ENCODE measurements at regions not wholly inside any gene's neighbourhood (a gene's known extent, or its start where the extent isn't known, plus 50 kb on each side); places are given as distances from the start of the nearest gene placed in this dataset.

- in situ Hi-C loops (cut with HindIII; ENCODE audit: low pct_unique_long_range_greater_than_20kb, low sequenced_read_pairs): no loop called here
These were observed 56.3 kb downstream of the SLC24A2 start for GRCh38 chr9:19732441-19732951.

DNA sequence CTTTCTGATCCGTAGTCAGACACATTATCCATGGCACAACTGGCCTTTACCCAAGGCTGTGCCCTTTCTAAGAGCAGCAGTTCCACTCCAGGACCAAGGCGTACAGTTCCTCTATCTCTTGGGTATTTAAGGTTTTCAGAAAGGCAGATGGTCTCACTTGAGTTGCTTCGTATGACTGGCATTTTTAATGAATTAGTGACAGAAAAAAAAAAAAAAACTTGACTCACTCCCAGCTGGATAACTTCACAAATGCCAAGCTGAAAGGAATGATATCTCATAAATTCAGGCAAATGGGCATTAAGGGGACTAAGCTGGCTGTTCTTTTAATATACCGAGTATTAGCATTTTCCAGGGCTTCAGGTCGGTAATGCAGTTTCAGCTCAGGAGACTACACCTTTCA, 60.7 kb downstream of the SLC24A2 start:
- no peak for DNase-seq (ENCODE audit: low read depth, low spot score)
- in situ Hi-C loops (cut with HindIII; ENCODE audit: low pct_unique_long_range_greater_than_20kb, low sequenced_read_pairs): no loop called here

More at GRCh38 chr9:19732441-19732951, 56.3 kb downstream of the SLC24A2 start:
- DNase-seq (ENCODE audit: low read depth, low spot score): no peak

DNA sequence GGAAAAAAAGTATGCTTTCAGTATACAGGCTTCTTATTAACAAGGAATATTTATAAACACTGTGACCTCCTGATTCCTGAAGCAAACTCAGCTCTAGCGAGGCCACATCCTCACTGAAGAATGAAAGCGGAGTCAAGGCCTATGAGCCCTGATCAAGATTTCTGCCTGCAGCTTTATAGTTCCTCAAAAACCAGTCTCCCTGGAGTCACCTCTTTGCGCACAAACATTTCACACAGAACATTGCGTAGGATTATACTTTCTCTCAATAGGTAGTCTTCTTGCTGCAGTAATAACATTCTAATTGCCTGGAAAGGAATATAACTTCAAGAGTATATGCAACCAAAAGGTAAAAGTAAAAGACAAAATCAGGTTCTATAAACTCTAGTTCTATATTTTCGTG, 62.9 kb downstream of the SLC24A2 start:
- in situ Hi-C loops (cut with HindIII; ENCODE audit: low pct_unique_long_range_greater_than_20kb, low sequenced_read_pairs): no loop called here
- DNase-seq (ENCODE audit: low read depth, low spot score): no peak

GRCh38 chr9:19720377-19720776, 68.5 kb downstream of the SLC24A2 start:
- in situ Hi-C loops (cut with HindIII; ENCODE audit: low pct_unique_long_range_greater_than_20kb, low sequenced_read_pairs): no loop called here
- DNase-seq (ENCODE audit: low read depth, low spot score): peak; percentile 14

DNA sequence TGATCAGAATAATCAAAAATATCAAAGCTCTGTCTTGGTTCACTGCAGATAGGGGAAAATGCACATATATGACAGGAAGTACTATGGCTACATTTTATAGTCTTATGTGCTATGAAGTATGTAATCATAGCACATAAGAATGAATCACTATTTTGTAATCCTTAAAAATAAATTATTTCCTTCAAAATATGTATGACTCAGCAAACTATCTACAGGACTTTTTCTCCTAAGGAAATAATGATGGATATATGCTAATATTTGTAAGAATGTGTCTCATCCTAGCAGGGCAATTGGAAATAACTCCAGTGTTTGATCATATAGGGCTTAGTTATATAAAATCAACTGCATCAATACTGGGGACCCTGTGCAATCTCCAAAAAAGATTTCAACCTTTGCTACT, 85.1 kb downstream of the SLC24A2 start:
- no peak for DNase-seq (ENCODE audit: low read depth, low spot score)
- in situ Hi-C loops (cut with HindIII; ENCODE audit: low pct_unique_long_range_greater_than_20kb, low sequenced_read_pairs): no loop called here

- peak; percentile 19 for DNase-seq (ENCODE audit: low read depth, low spot score)
- in situ Hi-C loops (cut with HindIII; ENCODE audit: low pct_unique_long_range_greater_than_20kb, low sequenced_read_pairs): no loop called here
These were observed 86.8 kb downstream of the SLC24A2 start for GRCh38 chr9:19701991-19702390.

- in situ Hi-C loops (cut with HindIII; ENCODE audit: low pct_unique_long_range_greater_than_20kb, low sequenced_read_pairs): no loop called here
- no peak for DNase-seq (ENCODE audit: low read depth, low spot score)
These were observed 87.6 kb downstream of the SLC24A2 start for GRCh38 chr9:19701274-19701673.

GRCh38 chr9:19700699-19701098, 88.1 kb downstream of the SLC24A2 start:
- in situ Hi-C loops (cut with HindIII; ENCODE audit: low pct_unique_long_range_greater_than_20kb, low sequenced_read_pairs): no loop called here
- DNase-seq (ENCODE audit: low read depth, low spot score): no peak

DNA sequence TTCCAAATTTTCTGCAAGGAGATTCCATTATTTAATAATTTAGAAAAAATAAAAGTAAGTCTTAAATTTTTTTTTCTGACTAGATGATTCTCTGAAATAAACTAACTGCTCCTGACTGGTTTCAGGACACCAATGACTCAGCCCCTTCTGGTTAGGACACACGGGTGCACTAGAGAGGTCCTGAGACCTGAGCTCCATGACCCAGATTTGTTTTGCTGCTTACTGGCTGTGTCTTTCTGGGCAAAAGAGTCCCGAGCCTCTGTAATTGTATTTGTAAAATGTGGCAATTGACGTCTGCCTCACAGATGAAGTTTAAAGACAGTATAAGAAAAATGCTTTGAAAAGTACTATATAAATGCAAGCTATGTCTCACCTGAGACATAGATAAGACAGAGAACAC, 89.1 kb downstream of the SLC24A2 start:
- in situ Hi-C loops (cut with HindIII; ENCODE audit: low pct_unique_long_range_greater_than_20kb, low sequenced_read_pairs): no loop called here
- no peak for DNase-seq (ENCODE audit: low read depth, low spot score)

GRCh38 chr9:19698960-19699359, 89.9 kb downstream of the SLC24A2 start:
- in situ Hi-C loops (cut with HindIII; ENCODE audit: low pct_unique_long_range_greater_than_20kb, low sequenced_read_pairs): no loop called here
- no peak for DNase-seq (ENCODE audit: low read depth, low spot score)

- in situ Hi-C loops (cut with HindIII; ENCODE audit: low pct_unique_long_range_greater_than_20kb, low sequenced_read_pairs): no loop called here
- no peak for DNase-seq (ENCODE audit: low read depth, low spot score)
These were observed 94.2 kb downstream of the SLC24A2 start for GRCh38 chr9:19694601-19695000.

- DNase-seq (ENCODE audit: low read depth, low spot score): no peak
- in situ Hi-C loops (cut with HindIII; ENCODE audit: low pct_unique_long_range_greater_than_20kb, low sequenced_read_pairs): no loop called here
These were observed 98.7 kb downstream of the SLC24A2 start for GRCh38 chr9:19690128-19690527.

DNA sequence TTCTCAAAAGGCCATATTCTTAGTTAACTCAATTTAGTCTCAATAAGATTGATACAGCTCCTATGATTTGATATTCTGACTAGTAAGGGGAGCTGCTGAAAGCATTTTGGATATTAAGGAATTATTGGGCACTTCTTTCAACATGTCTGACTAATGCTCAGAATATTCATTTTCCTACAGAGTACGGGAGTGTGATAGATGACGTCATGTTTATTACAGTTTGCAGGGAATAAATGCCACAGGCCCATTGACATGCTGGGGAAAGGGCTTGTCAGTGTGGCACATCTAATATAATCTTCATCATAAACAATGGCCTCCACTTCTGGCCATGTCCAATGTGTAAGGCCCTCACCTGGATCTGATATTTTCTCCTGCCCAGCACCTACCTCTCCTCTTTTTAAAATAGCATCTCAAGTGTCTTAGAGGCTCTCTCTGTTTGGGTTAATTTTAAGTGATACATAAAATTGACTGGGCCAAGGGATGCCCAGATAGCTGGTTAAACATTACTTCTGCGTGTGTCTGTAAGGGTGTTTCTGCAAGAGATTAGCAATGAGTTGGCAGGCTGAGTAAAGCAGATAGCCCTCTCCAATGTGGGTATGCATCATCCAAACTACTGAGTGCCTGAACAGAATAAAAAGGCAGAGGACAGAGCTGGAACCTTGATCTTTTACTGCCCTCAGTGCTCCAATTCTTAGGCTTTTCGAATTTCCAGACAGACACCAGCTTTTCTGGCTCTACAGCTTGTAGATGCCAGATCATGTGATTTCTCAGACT, 99.3 kb downstream of the SLC24A2 start:
- no peak for DNase-seq (ENCODE audit: low read depth, low spot score)
- in situ Hi-C loops (cut with HindIII; ENCODE audit: low pct_unique_long_range_greater_than_20kb, low sequenced_read_pairs): no loop called here

DNA sequence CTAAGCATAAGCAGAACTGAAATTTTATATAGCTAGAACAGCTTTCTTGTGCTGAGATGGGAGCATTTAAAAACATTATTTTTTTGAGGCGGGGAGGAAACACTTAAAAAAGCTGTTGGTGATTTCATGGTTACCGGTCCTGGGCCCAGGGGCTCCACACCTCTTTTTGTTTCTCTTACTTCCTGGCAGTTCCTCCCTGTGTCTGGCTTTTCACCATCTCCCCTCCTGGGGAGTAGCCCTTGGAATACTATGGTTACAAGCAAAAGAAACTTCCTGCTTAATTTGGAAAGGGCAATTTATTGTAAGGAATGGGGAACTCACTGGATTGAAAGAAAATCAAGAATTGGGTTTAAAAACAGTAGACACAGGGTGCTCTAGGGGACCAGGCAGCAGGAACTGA, 105.1 kb downstream of the SLC24A2 start:
- in situ Hi-C loops (cut with HindIII; ENCODE audit: low pct_unique_long_range_greater_than_20kb, low sequenced_read_pairs): no loop called here
- no peak for DNase-seq (ENCODE audit: low read depth, low spot score)

- in situ Hi-C loops (cut with HindIII; ENCODE audit: low pct_unique_long_range_greater_than_20kb, low sequenced_read_pairs): no loop called here
- no peak for DNase-seq (ENCODE audit: low read depth, low spot score)
These were observed 106.4 kb downstream of the SLC24A2 start for GRCh38 chr9:19682397-19682796.

GRCh38 chr9:19681846-19682245, 107.0 kb downstream of the SLC24A2 start:
- DNase-seq (ENCODE audit: low read depth, low spot score): no peak
- in situ Hi-C loops (cut with HindIII; ENCODE audit: low pct_unique_long_range_greater_than_20kb, low sequenced_read_pairs): no loop called here

- no peak for DNase-seq (ENCODE audit: low read depth, low spot score)
- in situ Hi-C loops (cut with HindIII; ENCODE audit: low pct_unique_long_range_greater_than_20kb, low sequenced_read_pairs): no loop called here
These were observed 110.9 kb downstream of the SLC24A2 start for GRCh38 chr9:19677924-19678323.

- in situ Hi-C loops (cut with HindIII; ENCODE audit: low pct_unique_long_range_greater_than_20kb, low sequenced_read_pairs): no loop called here
- no peak for DNase-seq (ENCODE audit: low read depth, low spot score)
These were observed 113.3 kb downstream of the SLC24A2 start for GRCh38 chr9:19675492-19675891.

GRCh38 chr9:19666575-19666974, 122.3 kb downstream of the SLC24A2 start:
- DNase-seq (ENCODE audit: low read depth, low spot score): no peak
- in situ Hi-C loops (cut with HindIII; ENCODE audit: low pct_unique_long_range_greater_than_20kb, low sequenced_read_pairs): no loop called here

Data from SK-MEL-5 (cell line).